ENCODE measurements at regions not wholly inside any gene's neighbourhood (a gene's known extent, or its start where the extent isn't known, plus 50 kb on each side); places are given as distances from the start of the nearest gene placed in this dataset.

- H3K4me2 ChIP-seq (ENCODE audit: low read depth, low read length, poor library complexity, severe bottlenecking) = no peak overlapping the region
- no peak overlapping the region for H2AFZ ChIP-seq (ENCODE audit: low read length)
- no peaks in the 10 kb centered on the region for H3K36me3 ChIP-seq (ENCODE audit: insufficient read depth, low read length)
- no peaks in the 10 kb centered on the region for H3K79me2 ChIP-seq (ENCODE audit: low read length)
- H3K27me3 ChIP-seq (ENCODE audit: low read length) = no peaks in the 10 kb centered on the region
- no peak overlapping the region for H3K27ac ChIP-seq (ENCODE audit: low read length)
- no peaks in the 10 kb centered on the region for H3K9me2 ChIP-seq (replicated peaks; ENCODE audit: insufficient read depth, low read length)
- no peaks in the 10 kb centered on the region for H4K20me1 ChIP-seq (ENCODE audit: insufficient read depth, low read depth, low read length)
- H3K9ac ChIP-seq (ENCODE audit: low read length) = no peak overlapping the region
- H3K4me3 ChIP-seq (ENCODE audit: low read length) = no peak overlapping the region
- H3K9me3 ChIP-seq (ENCODE audit: low read length) = no peaks in the 10 kb centered on the region
- no peak for DNase-seq
- H3K4me1 ChIP-seq (ENCODE audit: low read length) = peaks cover 2% of the 10 kb centered on the region; the same call in 1 of the 2 replicates
These were observed 125.9 kb upstream of the ESR1 start for GRCh38 chr6:151681433-151682059.

GRCh38 chr6:151682251-151682650, 125.2 kb upstream of the ESR1 start:
- no peak overlapping the region for H3K27ac ChIP-seq (ENCODE audit: low read length)
- H3K36me3 ChIP-seq (ENCODE audit: insufficient read depth, low read length) = no peaks in the 10 kb centered on the region
- DNase-seq = no peak
- H3K9me3 ChIP-seq (ENCODE audit: low read length) = no peaks in the 10 kb centered on the region
- H4K20me1 ChIP-seq (ENCODE audit: insufficient read depth, low read depth, low read length) = no peaks in the 10 kb centered on the region
- H3K79me2 ChIP-seq (ENCODE audit: low read length) = no peaks in the 10 kb centered on the region
- no peaks in the 10 kb centered on the region for H3K9me2 ChIP-seq (replicated peaks; ENCODE audit: insufficient read depth, low read length)
- H3K4me1 ChIP-seq (ENCODE audit: low read length) = no peaks in the 10 kb centered on the region
- H3K4me3 ChIP-seq (ENCODE audit: low read length) = no peak overlapping the region
- no peak overlapping the region for H3K4me2 ChIP-seq (ENCODE audit: low read depth, low read length, poor library complexity, severe bottlenecking)
- no peaks in the 10 kb centered on the region for H3K27me3 ChIP-seq (ENCODE audit: low read length)
- no peak overlapping the region for H3K9ac ChIP-seq (ENCODE audit: low read length)
- H2AFZ ChIP-seq (ENCODE audit: low read length) = no peak overlapping the region

- Histone ChIP-seq H3K4me1 (ENCODE audit: low read length) (no peaks in the 10 kb centered on the region), H2AFZ (ENCODE audit: low read length) (no peak overlapping the region), H4K20me1 (ENCODE audit: insufficient read depth, low read depth, low read length) (no peaks in the 10 kb centered on the region), H3K9me2 (replicated peaks; ENCODE audit: insufficient read depth, low read length) (no peaks in the 10 kb centered on the region), H3K27me3 (ENCODE audit: low read length) (no peaks in the 10 kb centered on the region), H3K4me3 (ENCODE audit: low read length) (no peak overlapping the region), H3K27ac (ENCODE audit: low read length) (no peak overlapping the region), H3K36me3 (ENCODE audit: insufficient read depth, low read length) (no peaks in the 10 kb centered on the region), H3K79me2 (ENCODE audit: low read length) (no peaks in the 10 kb centered on the region), H3K9me3 (ENCODE audit: low read length) (no peaks in the 10 kb centered on the region), H3K9ac (ENCODE audit: low read length) (no peak overlapping the region), H3K4me2 (ENCODE audit: low read depth, low read length, poor library complexity, severe bottlenecking) (no peak overlapping the region)
- no peak for DNase-seq
These were observed 124.6 kb upstream of the ESR1 start for GRCh38 chr6:151682922-151683321.

GRCh38 chr6:151683381-151683780, 124.1 kb upstream of the ESR1 start:
- no peak for DNase-seq
- no peak overlapping the region for H3K9ac ChIP-seq (ENCODE audit: low read length)
- no peak overlapping the region for H2AFZ ChIP-seq (ENCODE audit: low read length)
- no peaks in the 10 kb centered on the region for H3K9me3 ChIP-seq (ENCODE audit: low read length)
- H4K20me1 ChIP-seq (ENCODE audit: insufficient read depth, low read depth, low read length) = no peaks in the 10 kb centered on the region
- H3K9me2 ChIP-seq (replicated peaks; ENCODE audit: insufficient read depth, low read length) = no peaks in the 10 kb centered on the region
- H3K79me2 ChIP-seq (ENCODE audit: low read length) = no peaks in the 10 kb centered on the region
- H3K27ac ChIP-seq (ENCODE audit: low read length) = no peak overlapping the region
- no peaks in the 10 kb centered on the region for H3K4me1 ChIP-seq (ENCODE audit: low read length)
- H3K4me3 ChIP-seq (ENCODE audit: low read length) = no peak overlapping the region
- no peaks in the 10 kb centered on the region for H3K36me3 ChIP-seq (ENCODE audit: insufficient read depth, low read length)
- H3K4me2 ChIP-seq (ENCODE audit: low read depth, low read length, poor library complexity, severe bottlenecking) = no peak overlapping the region
- H3K27me3 ChIP-seq (ENCODE audit: low read length) = no peaks in the 10 kb centered on the region

- peak overlapping the region; percentile 63; the same call in 1 of the 2 replicates for H3K4me3 ChIP-seq (ENCODE audit: low read length)
- H3K27me3 ChIP-seq (ENCODE audit: low read length) = no peaks in the 10 kb centered on the region
- H3K9ac ChIP-seq (ENCODE audit: low read length) = peak overlapping the region; percentile 70
- no peaks in the 10 kb centered on the region for H3K36me3 ChIP-seq (ENCODE audit: insufficient read depth, low read length)
- peak overlapping the region; percentile 81 for H2AFZ ChIP-seq (ENCODE audit: low read length)
- H3K4me1 ChIP-seq (ENCODE audit: low read length) = peaks cover 47% of the 10 kb centered on the region
- peak; percentile 69 for DNase-seq
- H3K4me2 ChIP-seq (ENCODE audit: low read depth, low read length, poor library complexity, severe bottlenecking) = peak overlapping the region; percentile 95
- no peaks in the 10 kb centered on the region for H3K9me2 ChIP-seq (replicated peaks; ENCODE audit: insufficient read depth, low read length)
- H3K9me3 ChIP-seq (ENCODE audit: low read length) = no peaks in the 10 kb centered on the region
- no peaks in the 10 kb centered on the region; the same call in 1 of the 2 replicates for H3K79me2 ChIP-seq (ENCODE audit: low read length)
- H4K20me1 ChIP-seq (ENCODE audit: insufficient read depth, low read depth, low read length) = no peaks in the 10 kb centered on the region
- H3K27ac ChIP-seq (ENCODE audit: low read length) = peak overlapping the region; percentile 91
These were observed 117.8 kb upstream of the ESR1 start for GRCh38 chr6:151689499-151690201.

- Histone ChIP-seq H3K4me2 (ENCODE audit: low read depth, low read length, poor library complexity, severe bottlenecking) (peak overlapping the region; percentile 95), H3K9ac (ENCODE audit: low read length) (peak overlapping the region; percentile 70), H3K36me3 (ENCODE audit: insufficient read depth, low read length) (no peaks in the 10 kb centered on the region), H4K20me1 (ENCODE audit: insufficient read depth, low read depth, low read length) (no peaks in the 10 kb centered on the region), H3K27ac (ENCODE audit: low read length) (peak overlapping the region; percentile 91), H3K4me3 (ENCODE audit: low read length) (peak overlapping the region; percentile 63), H3K9me2 (replicated peaks; ENCODE audit: insufficient read depth, low read length) (no peaks in the 10 kb centered on the region), H3K27me3 (ENCODE audit: low read length) (no peaks in the 10 kb centered on the region), H3K79me2 (ENCODE audit: low read length) (no peaks in the 10 kb centered on the region; the same call in 1 of the 2 replicates), H2AFZ (ENCODE audit: low read length) (peak overlapping the region; percentile 81; the same call in 1 of the 2 replicates), H3K9me3 (ENCODE audit: low read length) (no peaks in the 10 kb centered on the region), H3K4me1 (ENCODE audit: low read length) (peaks cover 53% of the 10 kb centered on the region)
- peak; percentile 94 for DNase-seq
These were observed 117.2 kb upstream of the ESR1 start for GRCh38 chr6:151690303-151690702.

- H3K79me2 ChIP-seq (ENCODE audit: low read length) = no peaks in the 10 kb centered on the region; the same call in 1 of the 2 replicates
- no peaks in the 10 kb centered on the region for H4K20me1 ChIP-seq (ENCODE audit: insufficient read depth, low read depth, low read length)
- peak; percentile 87 for DNase-seq
- peak overlapping the region; percentile 63 for H3K4me3 ChIP-seq (ENCODE audit: low read length)
- peak overlapping the region; percentile 95 for H3K4me2 ChIP-seq (ENCODE audit: low read depth, low read length, poor library complexity, severe bottlenecking)
- H3K9me3 ChIP-seq (ENCODE audit: low read length) = no peaks in the 10 kb centered on the region
- H3K36me3 ChIP-seq (ENCODE audit: insufficient read depth, low read length) = no peaks in the 10 kb centered on the region
- peak overlapping the region; percentile 91 for H3K27ac ChIP-seq (ENCODE audit: low read length)
- H3K4me1 ChIP-seq (ENCODE audit: low read length) = peaks cover 58% of the 10 kb centered on the region
- peak overlapping the region; percentile 70 for H3K9ac ChIP-seq (ENCODE audit: low read length)
- no peaks in the 10 kb centered on the region for H3K9me2 ChIP-seq (replicated peaks; ENCODE audit: insufficient read depth, low read length)
- no peaks in the 10 kb centered on the region for H3K27me3 ChIP-seq (ENCODE audit: low read length)
- peak overlapping the region; percentile 24 for H2AFZ ChIP-seq (ENCODE audit: low read length)
These were observed 116.5 kb upstream of the ESR1 start for GRCh38 chr6:151690768-151691562.

GRCh38 chr6:151692216-151692615, 115.3 kb upstream of the ESR1 start:
- Histone ChIP-seq H3K4me2 (ENCODE audit: low read depth, low read length, poor library complexity, severe bottlenecking) (peak overlapping the region; percentile 95), H3K4me3 (ENCODE audit: low read length) (no peak overlapping the region), H2AFZ (ENCODE audit: low read length) (no peak overlapping the region), H3K27me3 (ENCODE audit: low read length) (no peaks in the 10 kb centered on the region), H3K9me2 (replicated peaks; ENCODE audit: insufficient read depth, low read length) (no peaks in the 10 kb centered on the region), H3K9me3 (ENCODE audit: low read length) (no peaks in the 10 kb centered on the region), H3K4me1 (ENCODE audit: low read length) (peaks cover 66% of the 10 kb centered on the region), H3K27ac (ENCODE audit: low read length) (peak overlapping the region; percentile 91), H3K9ac (ENCODE audit: low read length) (peak overlapping the region; percentile 70), H3K36me3 (ENCODE audit: insufficient read depth, low read length) (no peaks in the 10 kb centered on the region), H4K20me1 (ENCODE audit: insufficient read depth, low read depth, low read length) (no peaks in the 10 kb centered on the region), H3K79me2 (ENCODE audit: low read length) (no peaks in the 10 kb centered on the region; the same call in 1 of the 2 replicates)
- no peak for DNase-seq
